Astrocyte of the spinal cord (primary cell): ENCODE measurements at regions not wholly inside any gene's neighbourhood (a gene's known extent, or its start where the extent isn't known, plus 50 kb on each side); places are given as distances from the start of the nearest gene placed in this dataset.

Source experiments
- DNase-seq: peaks from one replicate; pipeline ENCODE4 v3.0.0; 2011; ENCODE audit warnings: low read depth, low spot score
- H3K4me3 ChIP-seq: 2 replicates; pipeline ENCODE4 v1.5.1; 2011; ENCODE audit warnings: low read depth, mild to moderate bottlenecking, low read length, moderate library complexity
- CTCF ChIP-seq: IDR thresholded peaks from 2 replicates; pipeline ENCODE4 v1.5.1; 2012; ENCODE audit warnings: low read depth, mild to moderate bottlenecking, low read length, inconsistent platforms
- in situ Hi-C: cut with HindIII; loops from 2 replicates; pipeline ENCODE4 v1.10.0; 2017; ENCODE audit warnings: low sequenced_read_pairs

GRCh38 chr15:81502439-81502838 lies 128.4 kb upstream of the TMC3 start:
- in situ Hi-C loops, result no loop called here
- H3K4me3 ChIP-seq, result no peak overlapping the region
- TF ChIP-seq CTCF, result no peak
- no peak for DNase-seq

GRCh38 chr15:81500081-81500480 lies 126.1 kb upstream of the TMC3 start:
- DNase-seq, result no peak
- no peak for TF ChIP-seq CTCF
- in situ Hi-C loops, result no loop called here
- H3K4me3 ChIP-seq, result no peak overlapping the region

GRCh38 chr15:81498294-81498693 lies 124.3 kb upstream of the TMC3 start:
- no peak for TF ChIP-seq CTCF
- in situ Hi-C loops, result no loop called here
- H3K4me3 ChIP-seq, result no peak overlapping the region
- no peak for DNase-seq

- no peak for DNase-seq
- in situ Hi-C loops, result no loop called here
- H3K4me3 ChIP-seq, result no peak overlapping the region
- TF ChIP-seq CTCF, result no peak
These were observed 123.2 kb upstream of the TMC3 start for GRCh38 chr15:81497238-81497637.

GRCh38 chr15:81495780-81496467 lies 121.9 kb upstream of the TMC3 start:
- H3K4me3 ChIP-seq, result no peak overlapping the region
- DNase-seq, result no peak

GRCh38 chr15:81492969-81493645 lies 119.1 kb upstream of the TMC3 start:
- DNase-seq, result no peak
- TF ChIP-seq CTCF, result no peak
- in situ Hi-C loops, result no loop called here
- H3K4me3 ChIP-seq, result no peak overlapping the region

More at GRCh38 chr15:81495780-81496467, 121.9 kb upstream of the TMC3 start:
- in situ Hi-C loops, result no loop called here
- no peak for TF ChIP-seq CTCF
